ENCODE measurements at regions not wholly inside any gene's neighbourhood (a gene's known extent, or its start where the extent isn't known, plus 50 kb on each side); places are given as distances from the start of the nearest gene placed in this dataset.

- no peak for DNase-seq (ENCODE audit: low read depth in 2 of 3, low spot score in 2 of 3)
These were observed 407.7 kb downstream of the LMO7 start for GRCh38 chr13:76043874-76044273.

GRCh38 chr13:76038920-76039716, 403.0 kb downstream of the LMO7 start:
- no peak for DNase-seq (ENCODE audit: low read depth in 2 of 3, low spot score in 2 of 3)

- DNase-seq (ENCODE audit: low read depth in 2 of 3, low spot score in 2 of 3), result no peak
These were observed 400.0 kb downstream of the LMO7 start for GRCh38 chr13:76036176-76036575.

- DNase-seq (ENCODE audit: low read depth in 2 of 3, low spot score in 2 of 3), result no peak
These were observed 399.6 kb downstream of the LMO7 start for GRCh38 chr13:76035711-76036110.

- peak in 1 of 3 donors; percentile 27 for DNase-seq (ENCODE audit: low read depth in 2 of 3, low spot score in 2 of 3)
These were observed 393.6 kb downstream of the LMO7 start for GRCh38 chr13:76029706-76030105.

GRCh38 chr13:76029088-76029487, 393.0 kb downstream of the LMO7 start:
- peak in 2 of 3 donors; percentile 66 to 89 for DNase-seq (ENCODE audit: low read depth in 2 of 3, low spot score in 2 of 3)

GRCh38 chr13:76027131-76027530, 391.0 kb downstream of the LMO7 start:
- DNase-seq (ENCODE audit: low read depth in 2 of 3, low spot score in 2 of 3), result no peak

- no peak for DNase-seq (ENCODE audit: low read depth in 2 of 3, low spot score in 2 of 3)
These were observed 389.3 kb downstream of the LMO7 start for GRCh38 chr13:76025392-76025791.

GRCh38 chr13:76024151-76024550, 388.0 kb downstream of the LMO7 start:
- no peak for DNase-seq (ENCODE audit: low read depth in 2 of 3, low spot score in 2 of 3)

- no peak for DNase-seq (ENCODE audit: low read depth in 2 of 3, low spot score in 2 of 3)
These were observed 387.5 kb downstream of the LMO7 start for GRCh38 chr13:76023652-76024051.

- DNase-seq (ENCODE audit: low read depth in 2 of 3, low spot score in 2 of 3), result no peak
These were observed 384.4 kb downstream of the LMO7 start for GRCh38 chr13:76020421-76020955.

GRCh38 chr13:76019421-76020044, 383.4 kb downstream of the LMO7 start:
- no peak for DNase-seq (ENCODE audit: low read depth in 2 of 3, low spot score in 2 of 3)

- no peak for DNase-seq (ENCODE audit: low read depth in 2 of 3, low spot score in 2 of 3)
These were observed 381.9 kb downstream of the LMO7 start for GRCh38 chr13:76017861-76018556.

GRCh38 chr13:76016799-76017400, 380.8 kb downstream of the LMO7 start:
- peak in 1 of 3 donors; percentile 54 for DNase-seq (ENCODE audit: low read depth in 2 of 3, low spot score in 2 of 3)

- no peak for DNase-seq (ENCODE audit: low read depth in 2 of 3, low spot score in 2 of 3)
These were observed 378.5 kb downstream of the LMO7 start for GRCh38 chr13:76014406-76015318.

- DNase-seq (ENCODE audit: low read depth in 2 of 3, low spot score in 2 of 3), result no peak
These were observed 376.1 kb downstream of the LMO7 start for GRCh38 chr13:76012091-76012721.

GRCh38 chr13:76009267-76009890, 373.2 kb downstream of the LMO7 start:
- no peak for DNase-seq (ENCODE audit: low read depth in 2 of 3, low spot score in 2 of 3)

GRCh38 chr13:76004416-76004815, 368.3 kb downstream of the LMO7 start:
- DNase-seq (ENCODE audit: low read depth in 2 of 3, low spot score in 2 of 3), result no peak

GRCh38 chr13:76000131-76000530, 364.0 kb downstream of the LMO7 start:
- DNase-seq (ENCODE audit: low read depth in 2 of 3, low spot score in 2 of 3), result peak in 1 of 3 donors; percentile 11

Data from hematopoietic multipotent progenitor cell (in vitro differentiated cells).